Thymus (tissue), 11 donors: ENCODE measurements at regions not wholly inside any gene's neighbourhood (a gene's known extent, or its start where the extent isn't known, plus 50 kb on each side); places are given as distances from the start of the nearest gene placed in this dataset.

ENCODE experiments used
- DNase-seq, 9 donors: peaks; one replicate each; pipeline ENCODE4 v3.0.0-alpha.2; 2013; ENCODE audit warnings: low spot score in 9 of 9, low read depth in 6 of 9, missing footprints in 1 of 9
- H3K27ac ChIP-seq, 2 donors: one replicate each; pipeline ENCODE4 v1.5.1; 2013; ENCODE audit warnings: control low read depth in 1 of 2, low read depth in 1 of 2, low read length in 1 of 2, mild to moderate bottlenecking in 1 of 2, moderate library complexity in 1 of 2
- H3K27me3 ChIP-seq, 2 donors: one replicate each; pipeline ENCODE4 v1.5.1; 2013; ENCODE audit warnings: low read length in 1 of 2; ENCODE audit not compliant: control insufficient read depth in 2 of 2, insufficient read depth in 1 of 2
- H3K36me3 ChIP-seq, 2 donors: one replicate each; pipeline ENCODE4 v1.5.1; 2013; ENCODE audit warnings: low read length in 1 of 2, mild to moderate bottlenecking in 1 of 2, moderate library complexity in 1 of 2; ENCODE audit not compliant: control insufficient read depth in 2 of 2, insufficient read depth in 2 of 2
- H3K4me1 ChIP-seq, 2 donors: one replicate each; pipeline ENCODE4 v1.5.1; 2013; ENCODE audit warnings: low read length in 2 of 2; ENCODE audit not compliant: control insufficient read depth in 2 of 2, insufficient read depth in 2 of 2
- H3K4me3 ChIP-seq, 2 donors: one replicate each; pipeline ENCODE4 v1.5.1; 2013; ENCODE audit warnings: low read length in 2 of 2, control low read depth in 1 of 2, mild to moderate bottlenecking in 1 of 2
- H3K9me3 ChIP-seq, 2 donors: one replicate each; pipeline ENCODE4 v1.5.1; 2013; ENCODE audit warnings: low read length in 1 of 2, mild to moderate bottlenecking in 1 of 2; ENCODE audit not compliant: control insufficient read depth in 2 of 2, insufficient read depth in 1 of 2
- WGBS: extraction: QIAGEN DNeasy Blood & Tissue Kit; methylation state at CpG from one replicate; pipeline ENCODE4 v1.1.7; 2013; 5-methylcytosine and 5-hydroxymethylcytosine counted together
- donor health status: healthy.

- Histone ChIP-seq H3K36me3 (no peaks in the 10 kb centered on the region), H3K27ac (no peak overlapping the region), H3K4me1 (no peaks in the 10 kb centered on the region), H3K9me3 (no peaks in the 10 kb centered on the region), H3K4me3 (no peak overlapping the region), H3K27me3 (no peaks in the 10 kb centered on the region)
- DNase-seq: no peak
- 88% methylated on average over 2 of the region's 2 CpGs for WGBS
These were observed 452.0 kb downstream of the NPIPA7 start for GRCh38 chr16:16830973-16831372.

GRCh38 chr16:16833165-16833564, 454.2 kb downstream of the NPIPA7 start:
- H3K27ac ChIP-seq: no peak overlapping the region
- WGBS: 93% methylated on average over 3 of the region's 3 CpGs
- no peaks in the 10 kb centered on the region for H3K9me3 ChIP-seq
- no peaks in the 10 kb centered on the region for H3K4me1 ChIP-seq
- no peak overlapping the region for H3K4me3 ChIP-seq
- no peak for DNase-seq
- no peaks in the 10 kb centered on the region for H3K36me3 ChIP-seq
- no peaks in the 10 kb centered on the region for H3K27me3 ChIP-seq

- no peaks in the 10 kb centered on the region for H3K4me1 ChIP-seq
- no peak overlapping the region for H3K4me3 ChIP-seq
- no peaks in the 10 kb centered on the region for H3K9me3 ChIP-seq
- no peaks in the 10 kb centered on the region for H3K27me3 ChIP-seq
- 85% methylated on average over 5 of the region's 5 CpGs for WGBS
- no peak overlapping the region for H3K27ac ChIP-seq
- no peak for DNase-seq
- no peaks in the 10 kb centered on the region for H3K36me3 ChIP-seq
These were observed 471.3 kb downstream of the NPIPA7 start for GRCh38 chr16:16850274-16850673.

- H3K4me3 ChIP-seq: no peak overlapping the region
- no peaks in the 10 kb centered on the region for H3K4me1 ChIP-seq
- WGBS: 0% methylated on average over 1 of the region's 1 CpG
- no peaks in the 10 kb centered on the region for H3K36me3 ChIP-seq
- no peak overlapping the region for H3K27ac ChIP-seq
- no peaks in the 10 kb centered on the region for H3K9me3 ChIP-seq
- no peak for DNase-seq
- H3K27me3 ChIP-seq: no peaks in the 10 kb centered on the region
These were observed 478.1 kb downstream of the NPIPA7 start for GRCh38 chr16:16857012-16857411.

GRCh38 chr16:16857603-16858283, 478.8 kb downstream of the NPIPA7 start:
- WGBS: 70% methylated on average over 5 of the region's 5 CpGs
- Histone ChIP-seq H3K9me3 (no peaks in the 10 kb centered on the region), H3K4me3 (no peak overlapping the region), H3K4me1 (no peaks in the 10 kb centered on the region), H3K27me3 (no peaks in the 10 kb centered on the region), H3K27ac (no peak overlapping the region), H3K36me3 (no peaks in the 10 kb centered on the region)
- no peak for DNase-seq

- no peak overlapping the region for H3K4me3 ChIP-seq
- WGBS: 31% methylated on average over 7 of the region's 7 CpGs
- no peak overlapping the region for H3K27ac ChIP-seq
- H3K27me3 ChIP-seq: no peaks in the 10 kb centered on the region
- no peaks in the 10 kb centered on the region for H3K4me1 ChIP-seq
- no peaks in the 10 kb centered on the region for H3K9me3 ChIP-seq
- DNase-seq: peak in 8 of 9 donors; percentile 6 to 52 (median 11)
- H3K36me3 ChIP-seq: no peaks in the 10 kb centered on the region
These were observed 482.6 kb downstream of the NPIPA7 start for GRCh38 chr16:16861546-16861945.

GRCh38 chr16:16863672-16864071, 484.7 kb downstream of the NPIPA7 start:
- H3K27ac ChIP-seq: no peak overlapping the region
- DNase-seq: no peak
- WGBS: 94% methylated on average over 6 of the region's 6 CpGs
- H3K4me3 ChIP-seq: no peak overlapping the region
- no peaks in the 10 kb centered on the region for H3K27me3 ChIP-seq
- no peaks in the 10 kb centered on the region for H3K9me3 ChIP-seq
- H3K4me1 ChIP-seq: no peaks in the 10 kb centered on the region
- no peaks in the 10 kb centered on the region for H3K36me3 ChIP-seq

- WGBS: 87% methylated on average over 4 of the region's 4 CpGs
- Histone ChIP-seq H3K9me3 (no peaks in the 10 kb centered on the region), H3K36me3 (no peaks in the 10 kb centered on the region), H3K4me1 (no peaks in the 10 kb centered on the region), H3K27ac (no peak overlapping the region), H3K4me3 (no peak overlapping the region), H3K27me3 (no peaks in the 10 kb centered on the region)
- no peak for DNase-seq
These were observed 485.6 kb downstream of the NPIPA7 start for GRCh38 chr16:16864536-16864935.

- Histone ChIP-seq H3K4me3 (no peak overlapping the region), H3K9me3 (no peaks in the 10 kb centered on the region), H3K27ac (no peak overlapping the region), H3K27me3 (no peaks in the 10 kb centered on the region), H3K4me1 (no peaks in the 10 kb centered on the region), H3K36me3 (no peaks in the 10 kb centered on the region)
- WGBS: 93% methylated on average over 3 of the region's 3 CpGs
- DNase-seq: no peak
These were observed 486.4 kb downstream of the NPIPA7 start for GRCh38 chr16:16865374-16865773.
